NCI-H146 (cell line): ENCODE measurements at regions not wholly inside any gene's neighbourhood (a gene's known extent, or its start where the extent isn't known, plus 50 kb on each side); places are given as distances from the start of the nearest gene placed in this dataset.

Experiments used
- DNase-seq: peaks from one replicate; lab custom pipeline; 2025; lab: John Stamatoyannopoulos, UW

GRCh38 chr12:74816398-74817175 is 279.0 kb downstream of the ATXN7L3B start:
- no peak for DNase-seq

- DNase-seq = no peak
Measured at GRCh38 chr12:74817499-74817898, 279.9 kb downstream of the ATXN7L3B start.

GRCh38 chr12:74818412-74818811 is 280.8 kb downstream of the ATXN7L3B start:
- no peak for DNase-seq

GRCh38 chr12:74820324-74820723 is 282.7 kb downstream of the ATXN7L3B start:
- DNase-seq = no peak

- no peak for DNase-seq
Measured at GRCh38 chr12:74836567-74836966, 298.9 kb downstream of the ATXN7L3B start.

GRCh38 chr12:74846116-74846515 is 308.5 kb downstream of the ATXN7L3B start:
- DNase-seq = no peak

GRCh38 chr12:74847169-74847568 is 309.5 kb downstream of the ATXN7L3B start:
- DNase-seq = no peak

GRCh38 chr12:74848006-74848405 is 310.4 kb downstream of the ATXN7L3B start:
- no peak for DNase-seq

- no peak for DNase-seq
Measured at GRCh38 chr12:74849801-74850200, 312.2 kb downstream of the ATXN7L3B start.

GRCh38 chr12:74871817-74872216 is 334.2 kb downstream of the ATXN7L3B start:
- DNase-seq = no peak

- no peak for DNase-seq
Measured at GRCh38 chr12:74885775-74886174, 323.9 kb downstream of the KCNC2 start.

- no peak for DNase-seq
Measured at GRCh38 chr12:74889073-74889472, 320.6 kb downstream of the KCNC2 start.

GRCh38 chr12:74889563-74890236 is 319.9 kb downstream of the KCNC2 start:
- DNase-seq = no peak

GRCh38 chr12:74890237-74890599 is 319.4 kb downstream of the KCNC2 start:
- DNase-seq = no peak

- DNase-seq = no peak
Measured at GRCh38 chr12:74891083-74891668, 318.5 kb downstream of the KCNC2 start.

GRCh38 chr12:74892057-74892633 is 317.5 kb downstream of the KCNC2 start:
- DNase-seq = no peak

- DNase-seq = no peak
Measured at GRCh38 chr12:74896186-74896585, 313.5 kb downstream of the KCNC2 start.

GRCh38 chr12:74897425-74898211 is 312.0 kb downstream of the KCNC2 start:
- DNase-seq = no peak

- no peak for DNase-seq
Measured at GRCh38 chr12:74899031-74899829, 310.4 kb downstream of the KCNC2 start.

GRCh38 chr12:74900232-74900631 is 309.4 kb downstream of the KCNC2 start:
- no peak for DNase-seq

GRCh38 chr12:74903522-74903921 is 306.1 kb downstream of the KCNC2 start:
- DNase-seq = no peak
